Upper lobe of left lung (tissue), 4 donors: ENCODE measurements at regions not wholly inside any gene's neighbourhood (a gene's known extent, or its start where the extent isn't known, plus 50 kb on each side); places are given as distances from the start of the nearest gene placed in this dataset.

ENCODE experiments used
- CTCF ChIP-seq, 6 experiments: fragments of 450-650 bp in 4 of 6; fragments of 200-600 bp in 2 of 6; sonication (generic) in 2 of 6; IDR thresholded peaks; one replicate each; pipeline ENCODE4 v1.5.1; 2016 to 2019; ENCODE audit warnings: antibody characterized with exemption in 6 of 6
- EP300 ChIP-seq, 4 donors: sonication (generic); formaldehyde crosslinking; IDR thresholded peaks; one replicate each; pipeline ENCODE4 v1.5.1; 2017; ENCODE audit warnings: antibody characterized with exemption in 4 of 4, control low read depth in 2 of 4
- POLR2A ChIP-seq, 4 donors: fragments of 450-650 bp; IDR thresholded peaks; one replicate each; pipeline ENCODE4 v1.5.1; 2016 to 2017; ENCODE audit warnings: antibody characterized with exemption in 4 of 4, mild to moderate bottlenecking in 2 of 4
- POLR2AphosphoS5 ChIP-seq, 2 donors: sonication (generic); formaldehyde crosslinking; IDR thresholded peaks; one replicate each; pipeline ENCODE4 v1.5.1; 2017; ENCODE audit warnings: antibody characterized with exemption in 2 of 2

- no peak for TF ChIP-seq CTCF (IDR thresholded peaks at IDR 0.05)
- TF ChIP-seq POLR2A (IDR thresholded peaks at IDR 0.05) = no peak
- no peak for TF ChIP-seq POLR2AphosphoS5 (IDR thresholded peaks at IDR 0.05)
- no peak for TF ChIP-seq EP300 (IDR thresholded peaks at IDR 0.05)
These were observed 688.9 kb upstream of the FAM98A start for GRCh38 chr2:34288016-34288415.
